CD4-positive, alpha-beta memory T cell (primary cell): ENCODE measurements at regions not wholly inside any gene's neighbourhood (a gene's known extent, or its start where the extent isn't known, plus 50 kb on each side); places are given as distances from the start of the nearest gene placed in this dataset.

Experiments used
- CTCF ChIA-PET: fragments of 350-600 bp; sonication (Branson Sonifier 250); formaldehyde crosslinking; loops from one replicate; lab custom pipeline; 2021; ENCODE audit warnings: inconsistent platforms; ENCODE audit not compliant: partially characterized antibody; lab: Charles Lee
- POLR2A ChIA-PET: fragments of 350-600 bp; sonication (Branson Sonifier 250); formaldehyde crosslinking; loops from one replicate; lab custom pipeline; 2021; ENCODE audit not compliant: partially characterized antibody; lab: Charles Lee
- DNase-seq, 5 donors: peaks; one replicate each; pipeline versions ENCODE4 v3.0.0 to v3.0.0-alpha.2; 2020 to 2022; ENCODE audit warnings: mixed read lengths in 1 of 5
- H3K27ac ChIP-seq: one replicate; pipeline ENCODE4 v1.7.0; 2013; ENCODE audit warnings: low read depth, low read length
- H3K27me3 ChIP-seq: 2 replicates; pipeline ENCODE4 v1.7.0; 2013; ENCODE audit warnings: mild to moderate bottlenecking, low read length, moderate library complexity; ENCODE audit not compliant: insufficient read depth
- H3K36me3 ChIP-seq: 2 replicates; pipeline ENCODE4 v1.7.0; 2013; ENCODE audit warnings: mild to moderate bottlenecking, low read length, moderate library complexity; ENCODE audit not compliant: insufficient read depth
- H3K4me1 ChIP-seq: 2 replicates; pipeline ENCODE4 v1.7.0; 2013; ENCODE audit warnings: mild to moderate bottlenecking, low read length, moderate library complexity; ENCODE audit not compliant: insufficient read depth
- H3K4me3 ChIP-seq, 2 donors: one replicate each; pipeline ENCODE4 v1.7.0; 2013; ENCODE audit warnings: low read length in 2 of 2, mild to moderate bottlenecking in 1 of 2
- H3K9me3 ChIP-seq, 2 donors: one replicate each; pipeline ENCODE4 v1.7.0; 2013; ENCODE audit warnings: low read length in 2 of 2, control low read depth in 1 of 2; ENCODE audit not compliant: control insufficient read depth in 1 of 2
- H3K27ac Mint-ChIP-seq, 7 donors: one replicate each; pipeline ENCODE4 v1.8.0; 2020 to 2021; ENCODE audit warnings: mixed read lengths in 7 of 7, mild to moderate bottlenecking in 6 of 7, inconsistent platforms in 3 of 7, moderate library complexity in 3 of 7
- H3K27me3 Mint-ChIP-seq, 2 donors: one replicate each; pipeline ENCODE4 v1.8.0; 2020 to 2021; ENCODE audit warnings: mixed read lengths in 2 of 2
- H3K36me3 Mint-ChIP-seq, 2 donors: one replicate each; pipeline ENCODE4 v1.8.0; 2020 to 2021; ENCODE audit warnings: mixed read lengths in 2 of 2, inconsistent platforms in 1 of 2, mild to moderate bottlenecking in 1 of 2
- H3K4me1 Mint-ChIP-seq, 4 donors: one replicate each; pipeline ENCODE4 v1.8.0; 2020 to 2021; ENCODE audit warnings: mixed read lengths in 4 of 4, mild to moderate bottlenecking in 1 of 4
- H3K4me3 Mint-ChIP-seq, 8 donors: one replicate each; pipeline ENCODE4 v1.8.0; 2020 to 2021; ENCODE audit warnings: mixed read lengths in 8 of 8, mild to moderate bottlenecking in 7 of 8, moderate library complexity in 6 of 8, inconsistent platforms in 3 of 8
- H3K9me3 Mint-ChIP-seq, 8 donors: one replicate each; pipeline ENCODE4 v1.8.0; 2020 to 2021; ENCODE audit warnings: mixed read lengths in 8 of 8, mild to moderate bottlenecking in 5 of 8, inconsistent platforms in 3 of 8, moderate library complexity in 1 of 8
- intact Hi-C: fragments of 100-400 bp; cut with micrococcal nuclease; formaldehyde crosslinking; loops from one replicate; pipeline ENCODE4 v1.15.1; 2023

DNA sequence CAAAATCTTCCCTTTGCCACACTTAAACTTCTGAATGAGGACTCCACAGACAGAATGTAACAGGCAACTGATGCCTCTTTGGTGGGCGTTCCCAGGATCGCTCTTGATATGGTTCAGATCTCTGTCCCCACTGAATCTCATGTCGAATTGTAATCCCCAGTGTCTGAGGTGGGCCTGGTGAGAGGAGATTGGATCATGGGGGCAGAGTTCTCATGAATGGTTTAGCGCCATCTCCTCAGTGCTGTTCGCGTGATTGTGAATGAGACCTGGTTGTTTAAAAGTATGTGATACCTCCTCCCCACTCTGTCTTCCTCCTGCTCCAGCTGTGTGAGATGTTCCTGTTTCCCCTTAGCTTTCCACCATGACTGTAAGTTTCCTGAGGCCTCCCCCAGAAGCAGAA, 111.1 kb upstream of the SLC66A3 start:
- Histone ChIP-seq H3K27me3 (no peaks in the 10 kb centered on the region), H3K9me3 (peaks cover 0 to 7% of the 10 kb centered on the region in 2 donors), H3K27ac (no peak overlapping the region), H3K4me1 (no peaks in the 10 kb centered on the region), H3K36me3 (no peaks in the 10 kb centered on the region), H3K4me3 (no peak overlapping the region)
- DNase-seq: no peak
- no peaks in the 10 kb centered on the region for H3K4me1 Mint-ChIP-seq
- H3K27ac Mint-ChIP-seq: peak overlapping the region in 1 of 7 donors; percentile 14
- ChIA-PET POLR2A (no interaction called here), CTCF (no interaction called here)
- H3K9me3 Mint-ChIP-seq: peaks cover 3 to 25% (median 14%) of the 10 kb centered on the region in 8 donors
- peaks cover 7 to 25% of the 10 kb centered on the region in 2 donors for H3K27me3 Mint-ChIP-seq
- intact Hi-C loops: no loop called here
- H3K4me3 Mint-ChIP-seq: no peak overlapping the region
- H3K36me3 Mint-ChIP-seq: peaks cover 0 to 5% of the 10 kb centered on the region in 2 donors

DNA sequence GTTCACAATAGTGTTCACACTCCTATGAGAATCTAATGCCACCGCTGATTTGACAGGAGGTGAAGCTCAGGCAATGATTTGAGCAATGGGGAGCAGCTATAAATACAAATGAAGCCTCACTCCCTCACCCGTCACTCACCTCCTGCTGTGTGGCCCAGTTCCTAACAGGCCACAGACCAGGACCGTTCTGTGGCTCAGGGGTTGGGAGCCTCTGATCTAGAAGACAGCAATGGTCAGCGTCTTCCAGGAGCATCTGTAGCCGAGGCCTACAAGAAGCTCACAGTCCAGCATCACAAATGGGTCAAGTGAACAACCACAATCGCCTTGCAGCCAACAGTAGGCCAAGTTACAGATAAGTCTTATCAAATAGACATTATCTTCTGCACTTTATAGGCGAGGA, 110.0 kb upstream of the SLC66A3 start:
- ChIA-PET CTCF (interaction anchor here (1.6 kb wide), 1 partner anchor 14 kb away, joined by 3 read pairs; no protein-coding TSS in a partner anchor), POLR2A (no interaction called here)
- H3K4me3 Mint-ChIP-seq: no peak overlapping the region
- H3K9me3 Mint-ChIP-seq: peaks cover 0 to 15% (median 5%) of the 10 kb centered on the region in 8 donors
- Histone ChIP-seq H3K4me3 (no peak overlapping the region), H3K27ac (no peak overlapping the region), H3K9me3 (no peaks in the 10 kb centered on the region), H3K4me1 (no peaks in the 10 kb centered on the region), H3K36me3 (no peaks in the 10 kb centered on the region), H3K27me3 (no peaks in the 10 kb centered on the region)
- H3K4me1 Mint-ChIP-seq: no peaks in the 10 kb centered on the region
- H3K36me3 Mint-ChIP-seq: no peaks in the 10 kb centered on the region
- intact Hi-C loops: no loop called here
- DNase-seq: no peak
- H3K27ac Mint-ChIP-seq: no peak overlapping the region
- H3K27me3 Mint-ChIP-seq: peaks cover 5 to 25% of the 10 kb centered on the region in 2 donors

DNA sequence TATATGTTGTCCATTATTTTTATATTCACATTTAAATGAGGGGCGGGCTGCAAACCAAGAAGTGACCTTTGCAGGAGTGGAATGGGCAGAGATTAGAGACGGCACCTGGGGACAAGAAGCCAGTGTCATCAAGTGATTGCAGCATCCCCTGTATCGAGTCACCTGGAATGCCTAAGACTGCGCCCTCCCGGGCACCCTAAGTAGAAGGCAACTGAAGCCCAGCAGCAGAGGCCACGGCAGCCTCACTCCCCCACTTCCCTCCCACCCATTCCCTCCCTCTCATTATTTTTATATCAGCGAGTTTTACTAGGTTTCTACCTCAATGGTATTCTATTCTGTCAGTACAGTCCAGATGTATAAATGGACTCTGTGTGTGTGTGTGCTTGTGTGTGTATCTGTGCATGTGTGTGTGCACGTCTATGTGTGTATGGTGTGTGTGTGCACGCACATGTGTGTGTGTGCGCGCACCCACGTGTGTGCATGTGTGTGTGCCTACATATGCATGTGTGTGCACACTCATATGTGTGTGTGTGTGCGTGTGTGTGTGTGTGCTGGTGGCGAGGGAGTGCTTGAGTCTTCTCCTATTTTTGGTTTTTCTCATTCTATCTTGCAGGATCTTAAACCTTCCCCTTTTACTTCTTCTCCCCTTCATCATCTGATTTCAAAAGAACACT, 106.8 kb upstream of the SLC66A3 start:
- intact Hi-C loops: no loop called here
- no peak for DNase-seq
- CTCF ChIA-PET: no interaction called here
- no peak overlapping the region for H3K27ac ChIP-seq
- H3K4me3 ChIP-seq: no peak overlapping the region
- no peaks in the 10 kb centered on the region for H3K4me1 ChIP-seq
- no peaks in the 10 kb centered on the region for H3K36me3 ChIP-seq
- POLR2A ChIA-PET: no interaction called here
- H3K4me1 Mint-ChIP-seq: no peaks in the 10 kb centered on the region
- no peaks in the 10 kb centered on the region for H3K9me3 Mint-ChIP-seq
- H3K27ac Mint-ChIP-seq: no peak overlapping the region
- no peaks in the 10 kb centered on the region for H3K9me3 ChIP-seq
- peaks cover 2 to 11% of the 10 kb centered on the region in 2 donors for H3K27me3 Mint-ChIP-seq
- H3K4me3 Mint-ChIP-seq: no peak overlapping the region
- H3K27me3 ChIP-seq: no peaks in the 10 kb centered on the region
- H3K36me3 Mint-ChIP-seq: no peaks in the 10 kb centered on the region

DNA sequence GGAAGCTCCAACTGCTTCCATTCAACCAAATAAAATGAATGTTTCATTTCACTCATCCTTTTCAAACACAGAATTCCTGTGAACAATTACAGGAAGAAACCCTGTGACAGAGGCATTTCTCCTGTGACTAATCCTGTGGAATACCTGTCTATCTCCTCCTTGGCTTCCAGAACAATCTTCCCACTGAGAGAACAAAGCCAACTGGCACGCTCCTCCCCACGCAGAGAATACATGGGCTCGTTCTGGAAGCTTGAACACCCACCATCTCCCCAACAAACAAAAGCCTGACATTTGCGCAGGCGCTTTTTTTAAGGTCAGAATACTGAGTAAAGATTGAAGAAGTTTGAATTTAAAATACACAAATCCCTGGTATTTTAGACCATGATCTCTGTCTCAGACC, 104.7 kb upstream of the SLC66A3 start:
- no peaks in the 10 kb centered on the region for H3K4me1 Mint-ChIP-seq
- ChIA-PET POLR2A (no interaction called here), CTCF (no interaction called here)
- H3K36me3 ChIP-seq: no peaks in the 10 kb centered on the region
- H3K9me3 Mint-ChIP-seq: no peaks in the 10 kb centered on the region
- H3K9me3 ChIP-seq: no peaks in the 10 kb centered on the region
- no peaks in the 10 kb centered on the region for H3K36me3 Mint-ChIP-seq
- no peak for DNase-seq
- intact Hi-C loops: no loop called here
- H3K4me1 ChIP-seq: no peaks in the 10 kb centered on the region
- H3K4me3 ChIP-seq: no peak overlapping the region
- H3K27ac ChIP-seq: no peak overlapping the region
- H3K27me3 ChIP-seq: no peaks in the 10 kb centered on the region
- H3K4me3 Mint-ChIP-seq: no peak overlapping the region
- peaks cover 0 to 7% of the 10 kb centered on the region in 2 donors for H3K27me3 Mint-ChIP-seq
- H3K27ac Mint-ChIP-seq: no peak overlapping the region

DNA sequence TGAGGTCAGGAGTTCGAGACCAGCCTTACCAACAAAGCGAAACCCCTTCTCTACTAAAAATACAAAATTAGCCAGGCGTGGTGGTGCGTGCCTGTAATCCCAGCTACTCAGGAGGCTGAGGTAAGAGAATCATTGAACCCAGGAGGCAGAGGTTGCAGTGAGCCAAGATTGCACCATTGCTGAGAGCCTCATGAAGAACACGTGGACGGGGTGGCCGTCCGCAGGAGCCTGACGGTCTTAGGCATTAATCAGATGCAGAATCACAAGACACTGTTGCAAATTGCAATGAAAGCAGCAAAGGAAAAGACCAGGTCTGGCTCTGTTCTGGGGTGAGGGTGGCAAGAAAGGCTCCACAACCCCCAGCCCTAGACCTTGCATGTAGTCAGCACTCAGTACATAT, 104.0 kb upstream of the SLC66A3 start:
- H3K36me3 ChIP-seq: no peaks in the 10 kb centered on the region
- no peak overlapping the region for H3K4me3 ChIP-seq
- ChIA-PET CTCF (no interaction called here), POLR2A (no interaction called here)
- H3K4me3 Mint-ChIP-seq: no peak overlapping the region
- no peaks in the 10 kb centered on the region for H3K4me1 ChIP-seq
- no peak overlapping the region for H3K27ac Mint-ChIP-seq
- no peaks in the 10 kb centered on the region for H3K9me3 ChIP-seq
- H3K4me1 Mint-ChIP-seq: no peaks in the 10 kb centered on the region
- intact Hi-C loops: no loop called here
- no peaks in the 10 kb centered on the region for H3K9me3 Mint-ChIP-seq
- no peaks in the 10 kb centered on the region for H3K36me3 Mint-ChIP-seq
- no peak for DNase-seq
- H3K27me3 Mint-ChIP-seq: peaks cover 0 to 9% of the 10 kb centered on the region in 2 donors
- H3K27ac ChIP-seq: no peak overlapping the region
- no peaks in the 10 kb centered on the region for H3K27me3 ChIP-seq

DNA sequence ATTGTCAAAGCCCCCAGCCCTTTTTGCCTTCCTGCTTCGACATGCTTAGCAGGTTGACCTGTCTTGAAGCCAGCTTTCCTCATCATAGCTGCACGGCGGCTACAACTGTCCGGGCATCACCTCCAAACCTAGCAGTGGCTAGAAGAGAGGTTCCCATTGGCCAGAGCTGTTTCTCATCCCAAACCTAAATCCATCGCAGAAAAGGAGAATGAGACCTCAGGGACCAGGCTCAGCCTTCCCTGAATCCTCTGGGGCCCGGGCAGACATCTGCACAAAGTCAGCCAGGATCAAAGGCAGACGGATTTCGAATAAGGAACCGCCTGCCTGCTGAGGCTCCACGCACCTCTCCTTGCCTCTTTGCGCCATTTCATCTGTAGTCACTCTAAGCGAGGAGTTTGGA, 101.7 kb upstream of the SLC66A3 start:
- intact Hi-C loops: no loop called here

DNA sequence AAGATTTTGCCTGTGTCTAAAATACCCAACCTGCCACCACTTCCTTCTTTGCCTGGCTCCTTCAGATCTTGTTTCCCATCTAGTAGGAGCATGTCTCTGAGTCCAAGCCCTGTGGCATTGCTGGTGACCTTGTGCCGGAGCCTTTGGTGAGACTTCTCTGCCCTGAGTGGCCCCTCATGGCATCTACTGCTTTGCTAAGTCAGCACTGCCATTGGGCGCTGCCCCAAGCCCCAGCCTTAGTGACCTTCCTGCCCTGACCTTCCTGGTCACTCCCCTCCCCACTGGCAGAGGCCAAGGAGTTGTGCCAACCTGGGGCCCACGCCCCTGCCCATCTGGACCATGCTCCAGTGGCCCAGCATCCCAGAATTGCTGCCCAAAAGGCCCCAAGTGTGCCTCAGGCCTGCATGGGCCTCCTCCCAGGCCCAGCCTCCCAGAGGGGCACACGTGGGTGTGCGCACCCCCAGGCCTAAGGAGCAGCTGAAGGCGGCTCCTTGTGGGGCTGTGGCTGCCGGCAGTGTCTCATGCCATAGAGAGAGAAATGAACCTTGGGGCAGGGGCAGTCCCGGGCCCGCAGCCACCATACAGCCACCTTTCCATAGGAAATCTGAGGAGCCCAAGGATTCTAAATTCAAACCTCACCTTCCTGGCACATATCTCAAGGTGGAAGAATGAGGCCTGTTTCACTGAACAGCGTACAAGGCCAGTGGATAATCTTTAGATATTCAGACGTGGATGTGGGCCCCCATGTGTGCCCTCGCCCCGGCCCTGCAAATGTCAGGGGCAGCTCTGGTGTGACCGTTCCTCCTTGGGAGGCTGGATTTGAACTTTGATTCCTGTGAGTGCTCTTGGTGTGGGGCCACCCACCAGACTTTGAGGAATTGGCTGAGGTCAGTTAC, 100.2 kb upstream of the SLC66A3 start:
- Histone ChIP-seq H3K36me3 (no peaks in the 10 kb centered on the region), H3K9me3 (no peaks in the 10 kb centered on the region), H3K27ac (no peak overlapping the region), H3K4me3 (no peak overlapping the region), H3K27me3 (peaks cover 4% of the 10 kb centered on the region), H3K4me1 (no peaks in the 10 kb centered on the region)
- Mint-ChIP-seq H3K27ac (no peak overlapping the region), H3K4me3 (no peak overlapping the region), H3K9me3 (peaks cover 0 to 14% (median 5%) of the 10 kb centered on the region in 8 donors), H3K27me3 (peaks cover 5 to 10% of the 10 kb centered on the region in 2 donors), H3K4me1 (no peaks in the 10 kb centered on the region), H3K36me3 (no peaks in the 10 kb centered on the region)
- intact Hi-C loops: no loop called here
- CTCF ChIA-PET: no interaction called here
- no peak for DNase-seq
- POLR2A ChIA-PET: no interaction called here

More for the DNA sequence above, 101.7 kb upstream of the SLC66A3 start:
- Histone ChIP-seq H3K4me3 (no peak overlapping the region), H3K36me3 (no peaks in the 10 kb centered on the region), H3K27me3 (peaks cover 4% of the 10 kb centered on the region), H3K4me1 (no peaks in the 10 kb centered on the region), H3K27ac (no peak overlapping the region), H3K9me3 (no peaks in the 10 kb centered on the region)
- CTCF ChIA-PET: no interaction called here
- Mint-ChIP-seq H3K36me3 (no peaks in the 10 kb centered on the region), H3K4me1 (no peaks in the 10 kb centered on the region), H3K9me3 (peaks cover 0 to 3% (median under 1%) of the 10 kb centered on the region in 8 donors), H3K27ac (no peak overlapping the region), H3K27me3 (peaks cover 5 to 10% of the 10 kb centered on the region in 2 donors), H3K4me3 (no peak overlapping the region)
- POLR2A ChIA-PET: no interaction called here
- DNase-seq: no peak
